ENCODE measurements at regions not wholly inside any gene's neighbourhood (a gene's known extent, or its start where the extent isn't known, plus 50 kb on each side); places are given as distances from the start of the nearest gene placed in this dataset.
"Not testable (repeated sequence)": the region's sequence is repeated elsewhere in the genome, so short reads cannot be mapped to it uniquely, and the experiment has no call there.

- WGBS, 10 experiments, result 16 to 93% (median 83%) methylated on average over 1 to 5 of the region's 5 CpGs; no CpG with 5 or more reads in 1 of the 10 experiments
- in situ Hi-C loops (cut with MboI; ENCODE audit: low pct_unique_long_range_greater_than_20kb in 2 of 9, low sequenced_read_pairs in 9 of 9, unreplicated experiment in 9 of 9), result no loop called here
Measured at GRCh38 chr14:86790408-86791364, 1202.3 kb downstream of the GALC start.

DNA sequence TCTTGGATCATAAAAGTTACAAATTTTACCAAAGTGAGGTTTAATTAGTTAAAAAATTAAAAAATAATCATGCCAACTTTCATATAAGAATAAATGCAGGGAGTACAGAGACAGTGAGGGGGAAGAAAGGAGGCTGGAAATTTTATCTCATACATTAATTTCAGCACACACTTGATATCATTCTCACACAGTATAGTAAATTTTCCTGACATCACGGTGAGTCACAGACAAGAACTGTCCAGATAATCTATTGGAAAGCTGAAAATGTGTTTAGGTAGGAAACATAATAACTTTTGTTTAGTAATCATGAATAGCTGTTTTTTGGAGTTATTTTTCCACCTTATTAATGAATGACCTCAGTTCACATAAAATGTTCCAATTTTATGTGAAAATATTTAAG is 1204.8 kb downstream of the GALC start:
- Histone ChIP-seq H3K27ac (peak overlapping the region in 1 of 2 donors; percentile 40), H3K4me1 (replicated peaks in 1 of 2) (peaks cover 17 to 25% of the 10 kb centered on the region in 2 donors), H3K4me3 (no peak overlapping the region)
- in situ Hi-C loops (cut with MboI; ENCODE audit: low pct_unique_long_range_greater_than_20kb in 2 of 9, low sequenced_read_pairs in 9 of 9, unreplicated experiment in 9 of 9), result no loop called here
- ATAC-seq (replicated peaks in 6 of 8), result peak in 5 of 8 experiments; percentile 78 to 88 (median 79)
- WGBS, 10 experiments, result 0 to 86% (median 33%) methylated on average over 1 of the region's 1 CpG; no CpG with 5 or more reads in 1 of the 10 experiments

More at GRCh38 chr14:86790408-86791364, 1202.3 kb downstream of the GALC start:
- Histone ChIP-seq H3K27ac (no peak overlapping the region), H3K4me3 (no peak overlapping the region), H3K4me1 (replicated peaks in 1 of 2) (peaks cover 17 to 25% of the 10 kb centered on the region in 2 donors)
- no peak for ATAC-seq (replicated peaks in 6 of 8)

DNA sequence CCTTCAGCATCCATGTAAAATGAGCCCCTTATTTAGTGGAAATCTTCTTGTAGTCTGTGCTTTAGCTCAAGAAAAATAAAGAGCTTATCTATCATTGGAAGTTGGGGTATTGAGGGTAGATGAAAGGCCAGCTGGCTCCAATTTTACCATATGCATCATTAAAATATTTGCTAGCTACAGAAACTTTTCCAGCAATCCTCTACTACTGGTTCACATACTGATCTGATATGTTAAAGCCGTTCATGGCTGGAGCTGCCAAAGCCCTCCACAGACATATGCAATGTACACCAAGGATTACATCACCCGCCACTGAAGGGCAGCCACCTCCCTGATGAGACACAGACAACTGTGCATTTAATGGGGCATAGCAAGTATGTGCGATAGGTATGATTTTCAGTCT is 1205.3 kb downstream of the GALC start:
- H3K4me1 ChIP-seq (replicated peaks in 1 of 2), result peaks cover 17 to 25% of the 10 kb centered on the region in 2 donors
- peak overlapping the region; percentile 40 to 53 for H3K27ac ChIP-seq
- ATAC-seq (replicated peaks in 6 of 8), result peak; percentile 16 to 100 (median 99)
- H3K4me3 ChIP-seq, result no peak overlapping the region
- in situ Hi-C loops (cut with MboI; ENCODE audit: low pct_unique_long_range_greater_than_20kb in 2 of 9, low sequenced_read_pairs in 9 of 9, unreplicated experiment in 9 of 9), result no loop called here
- 21 to 86% (median 33%) methylated on average over 1 to 3 of the region's 3 CpGs; no CpG with 5 or more reads in 1 of the 10 experiments for WGBS, 10 experiments

DNA sequence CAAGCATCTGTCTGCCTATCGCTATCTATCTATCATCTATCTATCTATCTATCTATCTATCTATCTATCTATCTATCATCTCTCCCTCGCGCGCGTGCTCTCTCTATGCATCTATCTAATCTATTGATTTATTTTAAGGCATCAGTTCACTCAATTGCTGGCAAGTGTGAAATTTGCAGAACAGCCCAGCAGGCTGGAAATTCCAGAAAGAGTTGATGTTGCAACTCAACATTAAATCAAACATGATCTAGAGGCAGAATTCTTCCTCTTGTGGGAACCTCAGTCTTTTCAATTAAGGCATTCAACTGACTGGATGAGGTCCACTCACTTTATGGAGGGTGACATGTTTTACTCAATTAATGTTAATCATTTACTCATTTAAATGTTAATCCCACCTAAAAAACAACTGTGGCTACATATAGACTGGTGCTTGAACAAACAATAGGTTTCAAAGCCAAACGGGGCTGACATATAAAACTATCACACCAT is 1210.8 kb downstream of the GALC start:
- in situ Hi-C loops (cut with MboI; ENCODE audit: low pct_unique_long_range_greater_than_20kb in 2 of 9, low sequenced_read_pairs in 9 of 9, unreplicated experiment in 9 of 9), result no loop called here
- 79 to 96% (median 89%) methylated on average over 5 to 6 of the region's 6 CpGs for WGBS, 10 experiments
- Histone ChIP-seq H3K27ac (no peak overlapping the region), H3K4me1 (replicated peaks in 1 of 2) (peaks cover 4 to 7% of the 10 kb centered on the region in 2 donors), H3K4me3 (no peak overlapping the region)
- ATAC-seq (replicated peaks in 6 of 8), result no peak

DNA sequence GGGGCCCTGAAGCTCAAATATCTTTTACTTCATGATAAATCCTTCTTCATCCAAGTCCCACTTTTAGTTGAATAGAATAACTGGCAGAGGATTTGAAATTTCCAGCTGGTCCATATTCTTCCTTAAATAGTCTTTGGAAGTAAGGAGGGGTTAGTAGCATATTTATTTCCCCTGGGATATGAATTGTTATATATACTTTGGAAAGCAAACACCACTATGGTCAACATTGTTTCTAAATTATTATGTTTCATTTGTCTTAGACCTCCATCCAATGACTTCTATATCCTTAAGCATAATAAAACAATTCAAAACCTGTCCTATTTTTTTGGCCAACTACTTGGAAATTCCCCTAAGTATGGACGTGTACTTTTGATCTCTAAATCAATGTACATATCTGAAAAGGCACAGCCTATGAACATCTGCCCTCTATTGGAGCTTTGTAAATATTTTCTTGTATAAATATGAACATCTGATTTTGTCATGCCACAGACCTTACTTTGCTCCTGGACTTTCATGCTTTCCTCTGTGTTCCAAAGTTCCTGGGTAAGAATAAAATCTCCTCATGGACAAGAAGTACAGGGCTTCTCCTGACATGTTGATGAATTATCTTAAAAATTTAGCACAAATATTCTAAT is 1212.0 kb downstream of the GALC start:
- Histone ChIP-seq H3K27ac (no peak overlapping the region), H3K4me3 (no peak overlapping the region), H3K4me1 (replicated peaks in 1 of 2) (no peaks in the 10 kb centered on the region)
- in situ Hi-C loops (cut with MboI; ENCODE audit: low pct_unique_long_range_greater_than_20kb in 2 of 9, low sequenced_read_pairs in 9 of 9, unreplicated experiment in 9 of 9), result no loop called here
- ATAC-seq (replicated peaks in 6 of 8), result peak in 2 of 8 experiments; percentile 60 to 67
- 0 to 80% (median 25%) methylated on average over 1 of the region's 1 CpG; no CpG with 5 or more reads in 3 of the 10 experiments for WGBS, 10 experiments

DNA sequence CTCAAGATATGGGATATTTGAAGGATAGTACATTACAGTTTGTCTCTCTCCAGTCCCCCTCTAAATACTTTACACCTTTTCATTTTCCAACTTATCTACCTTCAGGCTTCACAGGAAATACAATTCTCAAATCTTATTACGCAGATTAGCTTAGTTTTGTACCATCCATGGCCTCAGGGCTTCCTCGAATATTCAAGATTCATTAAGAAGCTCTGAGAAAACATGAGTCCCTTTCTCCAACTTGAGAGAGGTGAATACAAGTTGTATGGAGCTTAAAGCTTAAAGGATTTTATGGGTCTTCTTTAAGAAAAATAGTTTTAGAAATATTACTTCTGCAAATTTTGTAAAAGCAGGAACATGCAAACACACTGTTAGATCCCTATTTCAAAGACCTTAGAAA is 1212.5 kb downstream of the GALC start:
- no peak overlapping the region for H3K27ac ChIP-seq
- ATAC-seq (replicated peaks in 6 of 8), result peak in 2 of 8 experiments; percentile 32 to 36
- 6 to 90% (median 73%) methylated on average over 1 to 2 of the region's 2 CpGs for WGBS, 10 experiments
- no peak overlapping the region for H3K4me3 ChIP-seq
- in situ Hi-C loops (cut with MboI; ENCODE audit: low pct_unique_long_range_greater_than_20kb in 2 of 9, low sequenced_read_pairs in 9 of 9, unreplicated experiment in 9 of 9), result no loop called here
- no peaks in the 10 kb centered on the region for H3K4me1 ChIP-seq (replicated peaks in 1 of 2)

DNA sequence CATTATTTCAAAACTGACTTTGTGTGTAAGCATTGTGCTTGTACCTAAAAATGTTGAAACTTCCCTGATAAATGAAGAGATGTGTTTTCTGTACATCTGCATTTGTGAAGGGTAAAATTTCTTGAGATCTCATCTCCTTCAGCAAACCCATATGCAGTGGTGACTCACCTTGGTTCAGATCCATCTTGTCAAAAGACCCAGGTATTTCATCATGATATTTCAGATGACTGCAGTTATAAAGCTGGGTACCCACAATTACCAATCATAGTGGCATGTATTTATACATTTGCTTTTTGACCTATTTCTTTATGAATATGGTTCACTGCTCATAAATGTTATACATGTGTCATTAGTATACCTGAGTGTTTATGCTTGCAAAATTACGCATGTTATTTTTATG is 1213.6 kb downstream of the GALC start:
- in situ Hi-C loops (cut with MboI; ENCODE audit: low pct_unique_long_range_greater_than_20kb in 2 of 9, low sequenced_read_pairs in 9 of 9, unreplicated experiment in 9 of 9), result no loop called here
- H3K27ac ChIP-seq, result no peak overlapping the region
- whole genome bisulfite sequencing, 10 experiments, result 50 to 100% (median 88%) methylated on average over 1 of the region's 1 CpG; no CpG with 5 or more reads in 2 of the 10 experiments
- H3K4me3 ChIP-seq, result no peak overlapping the region
- no peaks in the 10 kb centered on the region for H3K4me1 ChIP-seq (replicated peaks in 1 of 2)
- no peak for ATAC-seq (replicated peaks in 6 of 8)

GRCh38 chr14:86777963-86778602 is 1214.9 kb downstream of the GALC start:
- no peaks in the 10 kb centered on the region for H3K4me1 ChIP-seq (replicated peaks in 1 of 2)
- WGBS, 10 experiments, result 0 to 100% (median 80%) methylated on average over 1 to 2 of the region's 2 CpGs; no CpG with 5 or more reads in 2 of the 10 experiments
- ATAC-seq (replicated peaks in 6 of 8), result no peak
- H3K4me3 ChIP-seq, result no peak overlapping the region
- no peak overlapping the region for H3K27ac ChIP-seq
- in situ Hi-C loops (cut with MboI; ENCODE audit: low pct_unique_long_range_greater_than_20kb in 2 of 9, low sequenced_read_pairs in 9 of 9, unreplicated experiment in 9 of 9), result no loop called here

DNA sequence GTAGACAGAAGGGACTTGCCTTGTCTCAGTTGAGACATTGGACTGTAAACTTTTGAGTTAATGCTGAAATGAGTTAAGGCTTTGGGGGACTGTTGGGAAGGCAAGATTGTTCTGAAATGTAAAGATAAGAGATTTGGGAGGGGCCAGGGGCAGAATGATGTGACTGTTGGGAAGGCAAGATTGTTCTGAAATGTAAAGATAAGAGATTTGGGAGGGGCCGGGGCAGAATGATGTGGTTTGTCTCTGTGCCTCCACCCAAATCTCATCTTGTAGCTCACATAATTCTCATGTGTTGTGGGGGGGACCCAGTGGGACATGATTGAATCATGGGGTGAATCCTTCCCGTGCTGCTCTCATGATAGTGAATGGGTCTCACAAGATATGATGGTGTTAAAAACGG is 1217.1 kb downstream of the GALC start:
- 14 to 60% (median 57%) methylated on average over 1 to 2 of the region's 3 CpGs; no CpG with 5 or more reads in 5 of the 10 experiments for WGBS, 10 experiments
- H3K27ac ChIP-seq; H3K4me3 ChIP-seq; in situ Hi-C loops (cut with MboI; ENCODE audit: low pct_unique_long_range_greater_than_20kb in 2 of 9, low sequenced_read_pairs in 9 of 9, unreplicated experiment in 9 of 9); H3K4me1 ChIP-seq (replicated peaks in 1 of 2); ATAC-seq (replicated peaks in 6 of 8): not testable (repeated sequence)

DNA sequence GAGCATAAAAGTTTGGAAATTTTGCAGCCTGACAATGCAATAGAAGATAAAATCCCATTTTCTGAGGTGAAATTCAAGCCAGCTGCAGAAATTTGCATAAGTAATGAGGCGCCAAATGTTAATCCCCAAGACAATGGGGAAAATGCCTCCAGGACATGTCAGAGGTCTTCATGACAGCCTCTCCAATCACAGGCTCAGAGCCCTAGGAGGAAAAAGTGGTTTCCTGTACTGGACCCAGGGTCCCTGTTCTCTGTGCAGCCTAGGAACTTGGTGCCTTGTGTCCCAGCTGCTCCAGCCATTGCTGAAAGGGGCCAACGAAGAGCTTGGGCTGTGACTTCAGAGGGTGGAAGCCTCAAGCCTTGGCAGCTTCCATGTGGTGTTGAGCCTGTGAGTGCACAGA is 1218.1 kb downstream of the GALC start:
- in situ Hi-C loops (cut with MboI; ENCODE audit: low pct_unique_long_range_greater_than_20kb in 2 of 9, low sequenced_read_pairs in 9 of 9, unreplicated experiment in 9 of 9), result no loop called here
- Histone ChIP-seq H3K4me3 (no peak overlapping the region), H3K4me1 (replicated peaks in 1 of 2) (no peaks in the 10 kb centered on the region), H3K27ac (no peak overlapping the region)
- ATAC-seq (replicated peaks in 6 of 8), result no peak
- 25 to 100% (median 79%) methylated on average over 1 of the region's 2 CpGs; no CpG with 5 or more reads in 4 of the 10 experiments for WGBS, 10 experiments

DNA sequence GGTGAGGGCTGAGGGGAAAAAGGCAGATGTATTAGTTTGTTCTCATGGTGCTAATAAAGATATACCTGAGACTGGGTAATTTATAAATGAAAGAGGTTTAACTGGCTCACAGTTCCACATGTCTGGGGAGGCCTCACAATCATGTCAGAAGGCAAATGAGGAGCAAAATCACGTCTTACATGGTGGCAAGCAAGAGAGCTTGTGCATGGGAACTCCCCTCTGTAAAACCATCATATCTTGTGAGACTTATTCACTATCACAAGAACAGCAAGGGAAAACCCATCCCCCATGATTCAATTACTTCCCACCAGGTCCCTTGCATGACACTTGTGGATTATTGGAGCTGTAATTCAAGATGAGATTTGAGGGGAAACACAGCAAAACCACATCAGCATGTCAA is 1220.9 kb downstream of the GALC start:
- Histone ChIP-seq H3K27ac (no peak overlapping the region), H3K4me1 (replicated peaks in 1 of 2) (no peaks in the 10 kb centered on the region), H3K4me3 (no peak overlapping the region)
- 0 to 67% (median 20%) methylated on average over 1 of the region's 1 CpG; no CpG with 5 or more reads in 4 of the 10 experiments for WGBS, 10 experiments
- ATAC-seq (replicated peaks in 6 of 8), result no peak
- in situ Hi-C loops (cut with MboI; ENCODE audit: low pct_unique_long_range_greater_than_20kb in 2 of 9, low sequenced_read_pairs in 9 of 9, unreplicated experiment in 9 of 9), result no loop called here

- in situ Hi-C loops (cut with MboI; ENCODE audit: low pct_unique_long_range_greater_than_20kb in 2 of 9, low sequenced_read_pairs in 9 of 9, unreplicated experiment in 9 of 9), result no loop called here
- peaks cover 0 to 2% of the 10 kb centered on the region in 2 donors for H3K4me1 ChIP-seq (replicated peaks in 1 of 2)
- H3K27ac ChIP-seq, result no peak overlapping the region
- 0 to 100% (median 88%) methylated on average over 1 to 3 of the region's 3 CpGs; no CpG with 5 or more reads in 2 of the 10 experiments for WGBS, 10 experiments
- no peak for ATAC-seq (replicated peaks in 6 of 8)
- H3K4me3 ChIP-seq, result no peak overlapping the region
Measured at GRCh38 chr14:86770186-86770585, 1222.8 kb downstream of the GALC start.
